ENCODE measurements at regions not wholly inside any gene's neighbourhood (a gene's known extent, or its start where the extent isn't known, plus 50 kb on each side); places are given as distances from the start of the nearest gene placed in this dataset.

DNA sequence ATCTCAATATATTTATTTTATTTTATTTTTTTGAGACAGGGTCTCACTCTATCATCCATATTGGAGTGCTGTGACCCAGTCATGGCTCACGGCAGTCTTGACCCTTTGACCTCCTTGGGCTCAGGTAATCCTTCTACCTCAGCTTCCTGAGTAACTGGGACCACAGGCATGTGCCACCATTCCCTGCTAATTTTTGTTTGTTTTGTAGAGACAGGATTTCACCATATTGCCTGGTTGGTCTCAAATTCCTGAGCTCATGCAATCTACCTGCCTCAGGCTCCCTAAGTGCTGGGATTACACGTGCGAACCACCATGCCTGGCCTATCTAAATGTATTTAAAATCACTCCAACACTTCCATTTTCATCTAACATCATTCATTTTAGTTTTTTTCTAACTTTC, 190.5 kb upstream of the CHD1 start:
- TF ChIP-seq CTCF (IDR thresholded peaks at IDR 0.05; ENCODE audit: low read length) = no peak
- TF ChIP-seq EZH2phosphoT487 (IDR thresholded peaks at IDR 0.05; ENCODE audit: low read length) = no peak

Measured in MM.1S (cell line).